ENCODE measurements at regions not wholly inside any gene's neighbourhood (a gene's known extent, or its start where the extent isn't known, plus 50 kb on each side); places are given as distances from the start of the nearest gene placed in this dataset.
A peak's percentile ranks its signal among the peaks of the same experiment; 100 is the strongest.

GRCh38 chr10:124175701-124176348 is 82.4 kb upstream of the CHST15 start:
- H3K9ac ChIP-seq (ENCODE audit: extremely low read depth, insufficient read length, low read length), result no peak overlapping the region
- Mint-ChIP-seq H3K9me3 (no peaks in the 10 kb centered on the region; a peak in 1 of 5 replicates), H3K27ac (peak overlapping the region in 1 of 3 experiments; percentile 30; a peak in 3 of 7 replicates), H3K36me3 (ENCODE audit: insufficient read depth in 1 of 3, low read depth in 3 of 3) (no peaks in the 10 kb centered on the region), H3K4me1 (peaks cover 4 to 8% of the 10 kb centered on the region in 2 experiments), H3K4me3 (no peak overlapping the region), H3K27me3 (ENCODE audit: low read depth) (peaks cover 11% of the 10 kb centered on the region)
- H3K23me2 ChIP-seq (ENCODE audit: insufficient read length, low read depth, low read length, poor library complexity, severe bottlenecking), result no peaks in the 10 kb centered on the region
- no peak overlapping the region for H3K4me2 ChIP-seq (ENCODE audit: insufficient read depth, insufficient read length, low read length)
- no peaks in the 10 kb centered on the region for H3K79me1 ChIP-seq (ENCODE audit: insufficient read depth, low read depth, low read length, poor library complexity, severe bottlenecking)
- no peak overlapping the region for H3K27ac ChIP-seq (ENCODE audit: insufficient read length, low read depth, low read length)
- no peaks in the 10 kb centered on the region for H3K79me2 ChIP-seq (ENCODE audit: insufficient read depth, low read length)
- H3K56ac ChIP-seq (ENCODE audit: insufficient read length, low read depth, low read length), result no peak overlapping the region
- no peak overlapping the region for H4K5ac ChIP-seq (ENCODE audit: insufficient read length, low read depth, low read length)
- H4K91ac ChIP-seq (ENCODE audit: insufficient read length, low read depth, low read length), result no peak overlapping the region
- H2BK5ac ChIP-seq (ENCODE audit: insufficient read length, low read length), result no peak overlapping the region
- no peak for TF ChIP-seq CTCF (conservative IDR thresholded peaks at IDR 0.05)
- no peak overlapping the region for H4K8ac ChIP-seq (replicated peaks; ENCODE audit: insufficient read length, low read depth, low read length)
- no peaks in the 10 kb centered on the region for H3K4me1 ChIP-seq (ENCODE audit: insufficient read depth, low read length)
- H3K9me3 ChIP-seq (ENCODE audit: control insufficient read depth, low read depth, low read length), result no peaks in the 10 kb centered on the region
- no peak overlapping the region for H2BK120ac ChIP-seq (ENCODE audit: low read depth, low read length, poor library complexity, severe bottlenecking)
- no peak overlapping the region for H3T11ph ChIP-seq (ENCODE audit: low read length)
- no peak overlapping the region for H3K4ac ChIP-seq (ENCODE audit: low read depth, low read length)
- H4K20me1 ChIP-seq (ENCODE audit: control insufficient read depth, insufficient read depth, insufficient read length), result no peaks in the 10 kb centered on the region
- no peak for DNase-seq
- H3K18ac ChIP-seq (ENCODE audit: insufficient read length, low read depth, low read length), result no peak overlapping the region
- H2BK12ac ChIP-seq (ENCODE audit: insufficient read length, low read depth, low read length), result no peak overlapping the region
- no peak overlapping the region for H2AFZ ChIP-seq (ENCODE audit: low read length)
- no peak overlapping the region for H3K14ac ChIP-seq (ENCODE audit: insufficient read depth, low read length)
- no peak overlapping the region for H2AK5ac ChIP-seq (ENCODE audit: insufficient read length, low read length)
- WGBS (ENCODE audit: extremely low coverage, insufficient read length, low lambda C conversion rate), result no CpG with 5 or more reads among the region's 10 CpGs
- H2BK15ac ChIP-seq (ENCODE audit: low read depth, low read length), result no peak overlapping the region
- H3K27me3 ChIP-seq (ENCODE audit: insufficient read depth, low read length), result no peaks in the 10 kb centered on the region
- no peak overlapping the region for H2BK20ac ChIP-seq (ENCODE audit: low read depth, low read length, poor library complexity, severe bottlenecking)
- H3K23ac ChIP-seq (ENCODE audit: insufficient read length, low read depth, low read length), result no peak overlapping the region
